H1 (cell line): ENCODE measurements at regions not wholly inside any gene's neighbourhood (a gene's known extent, or its start where the extent isn't known, plus 50 kb on each side); places are given as distances from the start of the nearest gene placed in this dataset.

ENCODE experiments used
- BACH1 ChIP-seq: IDR thresholded peaks from 2 replicates; pipeline ENCODE4 v1.6.1; 2012; ENCODE audit warnings: low read length, improper control_type of control experiment
- CHD2 ChIP-seq: IDR thresholded peaks from 2 replicates; pipeline ENCODE4 v1.6.1; 2012; ENCODE audit warnings: low read length, improper control_type of control experiment
- CTCF ChIP-seq, 3 experiments: IDR thresholded peaks; 1 replicate in 2 of 3; 2 replicates in 1 of 3; pipeline versions ENCODE4 v1.5.1 to v1.6.1; 2011; ENCODE audit warnings: low read length in 3 of 3, mild to moderate bottlenecking in 3 of 3, inconsistent platforms in 2 of 3, low read depth in 1 of 3, moderate library complexity in 1 of 3; ENCODE audit not compliant: insufficient read depth in 1 of 3; ENCODE audit errors: control extremely low read depth in 1 of 3
- EGR1 ChIP-seq: IDR thresholded peaks from 2 replicates; pipeline ENCODE4 v1.6.1; 2011; ENCODE audit warnings: low read depth, low read length, borderline replicate concordance
- EZH2 ChIP-seq: fragments of 200-600 bp; sonication (generic); IDR thresholded peaks from 2 replicates; pipeline ENCODE4 v1.7.1; 2012; ENCODE audit warnings: low read depth, mild to moderate bottlenecking, moderate library complexity, low read length, inconsistent platforms; ENCODE audit not compliant: severe bottlenecking
- KDM1A ChIP-seq: fragments of 200-600, 300-600 bp; sonication (generic); IDR thresholded peaks from 2 replicates; pipeline ENCODE4 v1.7.1; 2016; ENCODE audit warnings: mild to moderate bottlenecking, low read length, borderline replicate concordance
- MAX ChIP-seq: IDR thresholded peaks from 2 replicates; pipeline ENCODE4 v1.6.1; 2012; ENCODE audit warnings: inconsistent platforms
- POLR2A ChIP-seq, 2 experiments: IDR thresholded peaks; 1 replicate in 1 of 2; 2 replicates in 1 of 2; pipeline ENCODE4 v1.6.1; 2011; ENCODE audit warnings: low read depth in 2 of 2, low read length in 2 of 2, mild to moderate bottlenecking in 2 of 2; ENCODE audit errors: control extremely low read depth in 1 of 2
- SP2 ChIP-seq: IDR thresholded peaks from 2 replicates; pipeline ENCODE4 v1.6.1; 2012; ENCODE audit warnings: mild to moderate bottlenecking, low read length, inconsistent platforms
- SP4 ChIP-seq: IDR thresholded peaks from 2 replicates; pipeline ENCODE4 v1.6.1; 2012; ENCODE audit warnings: low read length, inconsistent platforms

- TF ChIP-seq CTCF (IDR thresholded peaks at IDR 0.05; ENCODE audit: control extremely low read depth in 1 of 3, insufficient read depth in 1 of 3, low read depth in 1 of 3, low read length in 3 of 3) (no peak), MAX (no peak), SP4 (no peak), KDM1A (no peak), POLR2A (IDR thresholded peaks at IDR 0.05; ENCODE audit: control extremely low read depth in 1 of 2, low read depth in 2 of 2, low read length in 2 of 2) (no peak), EZH2 (no peak), SP2 (no peak), CHD2 (no peak), BACH1 (no peak), EGR1 (no peak)
These were observed 607.6 kb downstream of the PCDH17 start for GRCh38 chr13:58238972-58239773.
